T-cell (primary cell): ENCODE measurements at regions not wholly inside any gene's neighbourhood (a gene's known extent, or its start where the extent isn't known, plus 50 kb on each side); places are given as distances from the start of the nearest gene placed in this dataset.

Experiments used
- ATAC-seq, 4 experiments: fragments of 200-7000 bp in 3 of 4; fragments of 150-1000 bp in 1 of 4; cut with Tn5 transposase; replicated peaks in 1 of 4; 1 replicate in 3 of 4; 2 replicates in 1 of 4; pipeline ENCODE4 v1.10.0; 2021; ENCODE audit warnings: moderate library complexity in 3 of 4, mild to moderate bottlenecking in 2 of 4, moderate number of reproducible peaks in 1 of 4
- CTCF ChIA-PET, 2 donors: fragments of 300-600 bp; sonication (Branson Sonifier 250); formaldehyde crosslinking; loops; one replicate each; lab custom pipeline; 2022; ENCODE audit warnings: antibody characterized with exemption in 2 of 2; lab: Charles Lee
- POLR2A ChIA-PET, 2 donors: fragments of 300-600 bp; sonication (Branson Sonifier 250); formaldehyde crosslinking; loops; one replicate each; lab custom pipeline; 2022; ENCODE audit warnings: antibody characterized with exemption in 2 of 2; lab: Charles Lee
- DNase-seq, 35 experiments: peaks; one replicate each; pipeline versions ENCODE4 v3.0.0 to v3.0.0-alpha.2; 2013 to 2023
- H3K27ac ChIP-seq: one replicate; pipeline ENCODE4 v1.5.1; 2013; ENCODE audit warnings: low read length
- H3K27me3 ChIP-seq, 2 experiments: replicated peaks in 1 of 2; 1 replicate in 1 of 2; 2 replicates in 1 of 2; pipeline versions ENCODE4 v1.6.1 to v1.7.0; 2013; ENCODE audit warnings: low read length in 1 of 2, mixed read lengths in 1 of 2; ENCODE audit not compliant: control insufficient read depth in 2 of 2, insufficient read depth in 2 of 2; ENCODE audit errors: extremely low read depth in 1 of 2
- H3K36me3 ChIP-seq, 2 donors: 1 replicate in 1 of 2; 2 replicates in 1 of 2; pipeline versions ENCODE4 v1.6.1 to v1.7.0; 2013; ENCODE audit warnings: low read length in 1 of 2; ENCODE audit not compliant: control insufficient read depth in 2 of 2, insufficient read depth in 1 of 2; ENCODE audit errors: extremely low read depth in 1 of 2
- H3K4me1 ChIP-seq, 2 experiments: 1 replicate in 1 of 2; 2 replicates in 1 of 2; pipeline versions ENCODE4 v1.6.1 to v1.7.0; 2013; ENCODE audit warnings: low read length in 2 of 2, mixed read lengths in 1 of 2; ENCODE audit not compliant: insufficient read depth in 2 of 2, control insufficient read depth in 1 of 2; ENCODE audit errors: extremely low read depth in 1 of 2
- H3K4me3 ChIP-seq, 2 donors: 1 replicate in 1 of 2; 2 replicates in 1 of 2; pipeline versions ENCODE4 v1.5.1 to v1.7.0; 2013; ENCODE audit warnings: mild to moderate bottlenecking in 2 of 2, low read length in 1 of 2, moderate library complexity in 1 of 2; ENCODE audit not compliant: control insufficient read depth in 1 of 2; ENCODE audit errors: extremely low read depth in 1 of 2
- H3K9me3 ChIP-seq: 2 replicates; pipeline ENCODE4 v1.7.0; 2013
- H3K27ac Mint-ChIP-seq, 2 donors: one replicate each; pipeline ENCODE4 v1.8.0; 2020 to 2021; ENCODE audit warnings: mild to moderate bottlenecking in 2 of 2, mixed read lengths in 2 of 2
- H3K27me3 Mint-ChIP-seq, 2 donors: one replicate each; pipeline ENCODE4 v1.8.0; 2021 to 2022; ENCODE audit warnings: mixed read lengths in 2 of 2
- H3K36me3 Mint-ChIP-seq: one replicate; pipeline ENCODE4 v1.8.0; 2021; ENCODE audit warnings: mixed read lengths
- H3K4me1 Mint-ChIP-seq, 3 donors: one replicate each; pipeline ENCODE4 v1.8.0; 2020 to 2022; ENCODE audit warnings: mixed read lengths in 3 of 3, mild to moderate bottlenecking in 1 of 3
- H3K4me3 Mint-ChIP-seq, 3 donors: one replicate each; pipeline ENCODE4 v1.8.0; 2020 to 2022; ENCODE audit warnings: mild to moderate bottlenecking in 3 of 3, mixed read lengths in 3 of 3, moderate library complexity in 3 of 3
- H3K9me3 Mint-ChIP-seq, 3 donors: one replicate each; pipeline ENCODE4 v1.8.0; 2020 to 2022; ENCODE audit warnings: mixed read lengths in 3 of 3
- WGBS: methylation state at CpG from one replicate; pipeline ENCODE4 v1.1.5; 2013; ENCODE audit warnings: missing lambda C conversion rate; ENCODE audit not compliant: insufficient coverage; 5-methylcytosine and 5-hydroxymethylcytosine counted together

GRCh38 chr2:120831086-120831485, 95.4 kb downstream of the GLI2 start:
- no peaks in the 10 kb centered on the region for H3K36me3 Mint-ChIP-seq

GRCh38 chr2:120831891-120832290, 96.2 kb downstream of the GLI2 start:
- peaks cover 0 to 8% of the 10 kb centered on the region in 2 experiments for H3K27me3 ChIP-seq

More at GRCh38 chr2:120831086-120831485, 95.4 kb downstream of the GLI2 start:
- H3K27ac Mint-ChIP-seq, result no peak overlapping the region
- Histone ChIP-seq H3K4me3 (no peak overlapping the region), H3K9me3 (no peaks in the 10 kb centered on the region), H3K4me1 (no peaks in the 10 kb centered on the region), H3K27me3 (peaks cover 0 to 8% of the 10 kb centered on the region in 2 experiments), H3K27ac (no peak overlapping the region), H3K36me3 (no peaks in the 10 kb centered on the region)
- CTCF ChIA-PET, result no interaction called here
- ATAC-seq (no peak), DNase-seq (no peak)
- H3K27me3 Mint-ChIP-seq, result no peaks in the 10 kb centered on the region
- POLR2A ChIA-PET, result interaction anchor here in 1 of 2 donors (0.6 kb wide), 1 partner anchor 10 kb away, joined by 3 read pairs; no protein-coding TSS in a partner anchor
- no CpG with 5 or more reads among the region's 2 CpGs for WGBS
- no peaks in the 10 kb centered on the region for H3K4me1 Mint-ChIP-seq
- no peak overlapping the region for H3K4me3 Mint-ChIP-seq
- H3K9me3 Mint-ChIP-seq, result no peaks in the 10 kb centered on the region

GRCh38 chr2:120832296-120833070, 96.8 kb downstream of the GLI2 start:
- no peak for DNase-seq
- Histone ChIP-seq H3K9me3 (no peaks in the 10 kb centered on the region), H3K4me1 (no peaks in the 10 kb centered on the region), H3K27ac (no peak overlapping the region), H3K4me3 (no peak overlapping the region), H3K27me3 (peaks cover 0 to 8% of the 10 kb centered on the region in 2 experiments), H3K36me3 (no peaks in the 10 kb centered on the region)
- H3K9me3 Mint-ChIP-seq, result no peaks in the 10 kb centered on the region
- WGBS, result 80% methylated on average over 8 of the region's 11 CpGs
- H3K36me3 Mint-ChIP-seq, result no peaks in the 10 kb centered on the region
- no peak overlapping the region for H3K27ac Mint-ChIP-seq
- no peak for ATAC-seq
- CTCF ChIA-PET, result no interaction called here
- no peak overlapping the region for H3K4me3 Mint-ChIP-seq
- POLR2A ChIA-PET, result no interaction called here
- no peaks in the 10 kb centered on the region for H3K4me1 Mint-ChIP-seq
- H3K27me3 Mint-ChIP-seq, result no peaks in the 10 kb centered on the region

More at GRCh38 chr2:120831891-120832290, 96.2 kb downstream of the GLI2 start:
- no peak overlapping the region for H3K4me3 ChIP-seq
- Mint-ChIP-seq H3K4me3 (no peak overlapping the region), H3K36me3 (no peaks in the 10 kb centered on the region), H3K27me3 (no peaks in the 10 kb centered on the region), H3K9me3 (no peaks in the 10 kb centered on the region), H3K4me1 (no peaks in the 10 kb centered on the region), H3K27ac (no peak overlapping the region)
- POLR2A ChIA-PET, result no interaction called here
- H3K4me1 ChIP-seq, result no peaks in the 10 kb centered on the region
- DNase-seq (no peak), ATAC-seq (no peak)
- H3K9me3 ChIP-seq, result no peaks in the 10 kb centered on the region
- CTCF ChIA-PET, result no interaction called here
- 40% methylated on average over 2 of the region's 6 CpGs for WGBS
- H3K27ac ChIP-seq, result no peak overlapping the region
- no peaks in the 10 kb centered on the region for H3K36me3 ChIP-seq

GRCh38 chr2:120833127-120833675, 97.5 kb downstream of the GLI2 start:
- Histone ChIP-seq H3K27ac (no peak overlapping the region), H3K36me3 (no peaks in the 10 kb centered on the region), H3K27me3 (peaks cover 0 to 5% of the 10 kb centered on the region in 2 experiments), H3K9me3 (no peaks in the 10 kb centered on the region), H3K4me1 (no peaks in the 10 kb centered on the region), H3K4me3 (no peak overlapping the region)
- WGBS, result no CpG with 5 or more reads among the region's 3 CpGs
- CTCF ChIA-PET, result no interaction called here
- Mint-ChIP-seq H3K27ac (no peak overlapping the region), H3K36me3 (no peaks in the 10 kb centered on the region), H3K4me1 (no peaks in the 10 kb centered on the region), H3K9me3 (no peaks in the 10 kb centered on the region), H3K27me3 (peaks cover 0 to 3% of the 10 kb centered on the region in 2 donors), H3K4me3 (no peak overlapping the region)
- DNase-seq (no peak), ATAC-seq (no peak)
- POLR2A ChIA-PET, result no interaction called here

GRCh38 chr2:120834206-120834605, 98.5 kb downstream of the GLI2 start:
- ATAC-seq, result no peak
- peaks cover 0 to 3% of the 10 kb centered on the region in 2 donors for H3K27me3 Mint-ChIP-seq
- CTCF ChIA-PET, result no interaction called here

GRCh38 chr2:120836281-120836680, 100.6 kb downstream of the GLI2 start:
- no peak overlapping the region for H3K27ac ChIP-seq
- ChIA-PET CTCF (no interaction called here), POLR2A (no interaction called here)
- no peaks in the 10 kb centered on the region for H3K4me1 ChIP-seq
- no CpG with 5 or more reads among the region's 5 CpGs for WGBS
- peaks cover 0 to 5% of the 10 kb centered on the region in 2 experiments for H3K27me3 ChIP-seq
- H3K4me1 Mint-ChIP-seq, result no peaks in the 10 kb centered on the region
- H3K36me3 Mint-ChIP-seq, result no peaks in the 10 kb centered on the region
- no peaks in the 10 kb centered on the region for H3K36me3 ChIP-seq
- DNase-seq (no peak), ATAC-seq (no peak)
- no peak overlapping the region for H3K27ac Mint-ChIP-seq
- no peaks in the 10 kb centered on the region for H3K9me3 ChIP-seq
- H3K9me3 Mint-ChIP-seq, result no peaks in the 10 kb centered on the region
- no peak overlapping the region for H3K4me3 Mint-ChIP-seq
- H3K4me3 ChIP-seq, result no peak overlapping the region
- peaks cover 3 to 6% of the 10 kb centered on the region in 2 donors for H3K27me3 Mint-ChIP-seq

More at GRCh38 chr2:120834206-120834605, 98.5 kb downstream of the GLI2 start:
- Mint-ChIP-seq H3K36me3 (no peaks in the 10 kb centered on the region), H3K4me1 (no peaks in the 10 kb centered on the region), H3K27ac (no peak overlapping the region), H3K9me3 (no peaks in the 10 kb centered on the region), H3K4me3 (no peak overlapping the region)
- H3K27me3 ChIP-seq, result peaks cover 0 to 5% of the 10 kb centered on the region in 2 experiments
- H3K9me3 ChIP-seq, result no peaks in the 10 kb centered on the region
- H3K4me1 ChIP-seq, result no peaks in the 10 kb centered on the region
- no peak for DNase-seq
- H3K36me3 ChIP-seq, result no peaks in the 10 kb centered on the region
- no peak overlapping the region for H3K4me3 ChIP-seq
- 73% methylated on average over 2 of the region's 3 CpGs for WGBS
- POLR2A ChIA-PET, result no interaction called here
- no peak overlapping the region for H3K27ac ChIP-seq
